SK-N-SH (cell line): ENCODE measurements at regions not wholly inside any gene's neighbourhood (a gene's known extent, or its start where the extent isn't known, plus 50 kb on each side); places are given as distances from the start of the nearest gene placed in this dataset.

ENCODE experiments used
- CTCF ChIA-PET: fragments of 300-600, 350-600 bp; formaldehyde crosslinking; extraction: SDS; loops from one replicate; lab custom pipeline; 2021; lab: Yijun Ruan, JAX
- POLR2A ChIA-PET: fragments of 350-600 bp; sonication (Branson Sonifier 250); formaldehyde crosslinking; extraction: SDS; loops from one replicate; lab custom pipeline; 2020; ENCODE audit warnings: antibody characterized with exemption, inconsistent platforms; lab: Yijun Ruan, JAX
- DNase-seq: peaks from one replicate; pipeline ENCODE4 v3.0.0; 2012
- H2AFZ ChIP-seq: fragments of 200-600 bp; sonication (generic); 2 replicates; pipeline ENCODE4 v1.8.1; 2016; ENCODE audit warnings: antibody characterized with exemption, mild to moderate bottlenecking, low read depth
- H3F3A ChIP-seq: fragments of 200-600 bp; sonication (generic); replicated peaks from 2 replicates; pipeline ENCODE3; 2016; ENCODE audit warnings: antibody characterized with exemption, mild to moderate bottlenecking; ENCODE audit not compliant: insufficient read depth
- H3K27ac ChIP-seq, 2 experiments: fragments of 200-500 bp in 1 of 2; fragments of 200-600 bp in 1 of 2; sonication (Bioruptor generic) in 1 of 2; sonication (generic), shearing (Covaris generic) in 1 of 2; 2 replicates each; pipeline versions ENCODE4 v1.5.1 to v1.6.1; 2014 to 2016; ENCODE audit warnings: low read depth in 2 of 2, inconsistent platforms in 1 of 2, low read length in 1 of 2, mild to moderate bottlenecking in 1 of 2, mixed read lengths in 1 of 2
- H3K27me3 ChIP-seq: fragments of 200-600 bp; sonication (generic), shearing (Covaris generic); 2 replicates; pipeline ENCODE4 v1.6.1; 2016; ENCODE audit warnings: mixed run types; ENCODE audit not compliant: insufficient read depth
- H3K36me3 ChIP-seq, 2 experiments: fragments of 200-500 bp in 1 of 2; fragments of 200-600 bp in 1 of 2; sonication (Bioruptor generic) in 1 of 2; sonication (generic) in 1 of 2; replicated peaks in 1 of 2; 2 replicates each; pipeline versions ENCODE3 to v1.5.1; 2014 to 2016; ENCODE audit warnings: low read length in 1 of 2, mild to moderate bottlenecking in 1 of 2; ENCODE audit not compliant: insufficient read depth in 2 of 2, control insufficient read depth in 1 of 2
- H3K4me1 ChIP-seq, 2 experiments: fragments of 200-500 bp in 1 of 2; fragments of 200-600 bp in 1 of 2; sonication (Bioruptor generic) in 1 of 2; sonication (generic), shearing (Covaris generic) in 1 of 2; 2 replicates each; pipeline versions ENCODE4 v1.5.1 to v1.6.1; 2014 to 2016; ENCODE audit warnings: low read depth in 1 of 2, low read length in 1 of 2, mixed run types in 1 of 2; ENCODE audit not compliant: insufficient read depth in 2 of 2, control insufficient read depth in 1 of 2
- H3K4me2 ChIP-seq: fragments of 200-600 bp; sonication (generic), shearing (Covaris generic); 2 replicates; pipeline ENCODE4 v1.6.1; 2017; ENCODE audit warnings: mixed run types
- H3K4me3 ChIP-seq, 2 experiments: fragments of 200-500 bp in 1 of 2; fragments of 200-600 bp in 1 of 2; sonication (Bioruptor generic) in 1 of 2; sonication (generic), shearing (Covaris generic) in 1 of 2; 2 replicates each; pipeline versions ENCODE4 v1.5.1 to v1.8.1; 2014 to 2016; ENCODE audit warnings: low read depth in 2 of 2, inconsistent platforms in 1 of 2, low read length in 1 of 2, mild to moderate bottlenecking in 1 of 2, mixed read lengths in 1 of 2, moderate library complexity in 1 of 2
- H3K79me2 ChIP-seq: fragments of 200-600 bp; sonication (generic); 2 replicates; pipeline ENCODE4 v1.8.1; 2017; ENCODE audit warnings: mild to moderate bottlenecking; ENCODE audit not compliant: insufficient read depth
- H3K9ac ChIP-seq: fragments of 200-600 bp; sonication (generic); 2 replicates; pipeline ENCODE4 v1.6.1; 2017; ENCODE audit warnings: mixed run types
- H3K9me2 ChIP-seq: fragments of 200-600 bp; sonication (generic); 2 replicates; pipeline ENCODE4 v1.6.1; 2017; ENCODE audit warnings: mixed run types
- H3K9me3 ChIP-seq: fragments of 200-600 bp; sonication (generic); 2 replicates; pipeline ENCODE4 v1.6.1; 2017; ENCODE audit warnings: mixed run types, mild to moderate bottlenecking, moderate library complexity
- H4K20me1 ChIP-seq: fragments of 200-600 bp; sonication (generic); 2 replicates; pipeline ENCODE4 v1.6.1; 2017; ENCODE audit warnings: mild to moderate bottlenecking, mixed run types; ENCODE audit not compliant: insufficient read depth
- CHD2 ChIP-seq: fragments of 150-350 bp; IDR thresholded peaks from 2 replicates; pipeline ENCODE4 v1.6.1; 2018; ENCODE audit warnings: low read length; ENCODE audit not compliant: partially characterized antibody
- ELF1 ChIP-seq: IDR thresholded peaks from 2 replicates; pipeline ENCODE4 v1.4.0; 2012
- EZH2phosphoT487 ChIP-seq: fragments of 200-600 bp; sonication (generic); IDR thresholded peaks from 2 replicates; pipeline ENCODE4 v1.6.1; 2017; ENCODE audit warnings: low read depth, mixed run types, mild to moderate bottlenecking, antibody characterized with exemption, moderate library complexity, borderline replicate concordance
- FOXJ3 ChIP-seq: sonication (generic); formaldehyde crosslinking; IDR thresholded peaks from 2 replicates; pipeline ENCODE4 v1.5.1; 2020; ENCODE audit warnings: mild to moderate bottlenecking, missing genetic modification reagents
- FOXM1 ChIP-seq: IDR thresholded peaks from 2 replicates; pipeline ENCODE4 v1.4.0; 2012; ENCODE audit warnings: low read depth, mild to moderate bottlenecking
- GATA2 ChIP-seq: sonication (generic); formaldehyde crosslinking; IDR thresholded peaks from 2 replicates; pipeline ENCODE4 v1.5.0; 2020; ENCODE audit warnings: mild to moderate bottlenecking, missing genetic modification reagents
- IRF3 ChIP-seq: fragments of 150-350 bp; IDR thresholded peaks from 2 replicates; pipeline ENCODE4 v1.6.1; 2016; ENCODE audit warnings: mild to moderate bottlenecking, low read depth, low read length
- JUND ChIP-seq: IDR thresholded peaks from 2 replicates; pipeline ENCODE4 v1.4.0; 2012
- MEF2A ChIP-seq: IDR thresholded peaks from 2 replicates; pipeline ENCODE4 v1.4.0; 2012; ENCODE audit warnings: low read depth, borderline replicate concordance
- MXI1 ChIP-seq: IDR thresholded peaks from 2 replicates; pipeline ENCODE4 v1.6.1; 2012; ENCODE audit warnings: mild to moderate bottlenecking, low read depth, low read length, improper control_type of control experiment
- NRF1 ChIP-seq: IDR thresholded peaks from 2 replicates; pipeline ENCODE4 v1.6.1; 2012; ENCODE audit warnings: low read depth, mild to moderate bottlenecking, low read length
- PBX3 ChIP-seq: IDR thresholded peaks from 2 replicates; pipeline ENCODE4; 2012
- REST ChIP-seq: IDR thresholded peaks from 2 replicates; pipeline ENCODE4 v1.6.1; 2012; ENCODE audit warnings: mild to moderate bottlenecking, low read depth, low read length, moderate library complexity
- RFX5 ChIP-seq: IDR thresholded peaks from 2 replicates; pipeline ENCODE4 v1.6.1; 2012; ENCODE audit warnings: mild to moderate bottlenecking, improper control_type of control experiment, low read length
- SIN3A ChIP-seq: IDR thresholded peaks from 2 replicates; pipeline ENCODE4 v1.6.1; 2012; ENCODE audit warnings: low read depth, mild to moderate bottlenecking, low read length, moderate library complexity, borderline replicate concordance
- SMC3 ChIP-seq: IDR thresholded peaks from 2 replicates; pipeline ENCODE4 v1.6.1; 2012; ENCODE audit warnings: low read depth, low read length, improper control_type of control experiment
- TEAD4 ChIP-seq: IDR thresholded peaks from 2 replicates; pipeline ENCODE4 v1.4.0; 2012; ENCODE audit warnings: mild to moderate bottlenecking, borderline replicate concordance; ENCODE audit not compliant: insufficient read depth
- USF2 ChIP-seq: fragments of 150-350 bp; IDR thresholded peaks from 2 replicates; pipeline ENCODE4 v1.6.1; 2017; ENCODE audit warnings: antibody characterized with exemption, low read length, low read depth, borderline replicate concordance
- WGBS: methylation state at CpG from one replicate; pipeline ENCODE4 v1.1.6; 2017; ENCODE audit warnings: low lambda C conversion rate; 5-methylcytosine and 5-hydroxymethylcytosine counted together

- Histone ChIP-seq H3K9me2 (no peaks in the 10 kb centered on the region), H3K4me2 (no peak overlapping the region), H3K4me3 (no peak overlapping the region), H3F3A (no peaks in the 10 kb centered on the region), H4K20me1 (no peaks in the 10 kb centered on the region), H2AFZ (no peak overlapping the region), H3K79me2 (no peaks in the 10 kb centered on the region), H3K4me1 (no peaks in the 10 kb centered on the region), H3K9ac (no peak overlapping the region), H3K27ac (no peak overlapping the region), H3K27me3 (no peaks in the 10 kb centered on the region), H3K36me3 (no peaks in the 10 kb centered on the region), H3K9me3 (no peaks in the 10 kb centered on the region)
- WGBS = 77% methylated on average over 2 of the region's 2 CpGs
- ChIA-PET POLR2A (no interaction called here), CTCF (interaction anchor here (0.6 kb wide), 1 partner anchor 80 kb away, joined by 3 read pairs; no protein-coding TSS in a partner anchor)
- no peak for DNase-seq
- TF ChIP-seq USF2 (no peak), JUND (no peak), MXI1 (no peak), NRF1 (no peak), SIN3A (no peak), TEAD4 (no peak), IRF3 (no peak), RFX5 (no peak), CHD2 (no peak), SMC3 (no peak)
Observed at GRCh38 chr1:189764391-189765320, 713.0 kb downstream of the BRINP3 start.

GRCh38 chr1:189769448-189769847 is 708.2 kb downstream of the BRINP3 start:
- CTCF ChIA-PET = no interaction called here
- TF ChIP-seq FOXJ3 (CRISPR knock-in tag) (no peak), USF2 (no peak), GATA2 (CRISPR knock-in tag) (no peak), REST (no peak), ELF1 (no peak), MEF2A (no peak), MXI1 (no peak), PBX3 (no peak), EZH2phosphoT487 (no peak), FOXM1 (no peak)

More at GRCh38 chr1:189769448-189769847, 708.2 kb downstream of the BRINP3 start:
- Histone ChIP-seq H3K79me2 (no peaks in the 10 kb centered on the region), H3K9me3 (no peaks in the 10 kb centered on the region), H3K9ac (no peak overlapping the region), H2AFZ (no peak overlapping the region), H3K27me3 (no peaks in the 10 kb centered on the region), H3K27ac (no peak overlapping the region), H3K9me2 (no peaks in the 10 kb centered on the region), H3K36me3 (no peaks in the 10 kb centered on the region), H3K4me3 (no peak overlapping the region), H3K4me1 (no peaks in the 10 kb centered on the region; a peak in 1 of 4 replicates), H4K20me1 (no peaks in the 10 kb centered on the region), H3K4me2 (no peak overlapping the region), H3F3A (no peaks in the 10 kb centered on the region)
- WGBS = 76% methylated on average over 3 of the region's 3 CpGs
- POLR2A ChIA-PET = no interaction called here
- DNase-seq = no peak
